ENCODE measurements at regions not wholly inside any gene's neighbourhood (a gene's known extent, or its start where the extent isn't known, plus 50 kb on each side); places are given as distances from the start of the nearest gene placed in this dataset.

DNA sequence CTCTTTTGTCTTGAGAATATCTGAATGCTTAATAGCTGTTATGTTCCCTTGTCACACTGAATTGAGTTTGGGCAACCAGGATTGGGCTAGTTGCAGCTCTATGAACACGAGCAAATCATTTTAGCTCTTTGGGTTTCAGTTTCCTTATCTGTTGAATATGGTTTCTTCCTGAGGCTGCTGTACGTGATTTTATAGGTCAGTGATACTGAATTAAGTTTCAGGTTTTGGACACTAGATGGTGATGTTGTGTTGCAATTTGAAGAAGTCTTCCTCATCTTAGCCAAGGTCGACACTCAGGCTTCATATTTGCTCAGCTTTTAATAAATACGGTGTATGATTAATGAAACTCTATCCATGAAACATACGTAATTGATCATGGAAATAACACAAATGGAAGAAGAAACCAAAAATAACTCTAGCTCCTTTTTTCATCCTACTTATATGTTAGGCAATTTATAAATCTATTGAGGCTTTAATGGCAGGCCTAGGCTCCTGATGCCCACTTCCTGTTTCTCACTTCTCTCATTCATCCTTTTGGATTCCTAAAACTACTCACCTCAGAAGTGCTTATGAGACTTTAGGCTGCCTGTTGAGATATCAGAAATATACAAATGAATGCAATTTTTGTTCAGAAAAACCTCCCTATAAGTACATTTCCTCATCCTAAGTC is 354.1 kb upstream of the MAP3K7 start:
- ChIA-PET CTCF (interaction anchor here (1.1 to 1.8 kb wide), 3 partner anchors 10 to 149 kb away, joined by 3 to 6 read pairs (median 5); no protein-coding TSS in a partner anchor), POLR2A (no interaction called here)
- Mint-ChIP-seq H3K36me3 (ENCODE audit: low read depth) (no peaks in the 10 kb centered on the region), H3K27me3 (no peaks in the 10 kb centered on the region), H3K4me3 (no peak overlapping the region), H3K27ac (peak overlapping the region; percentile 43), H3K4me1 (peaks cover 8% of the 10 kb centered on the region), H3K9me3 (no peaks in the 10 kb centered on the region)
- DNase-seq = peak; percentile 31

GRCh38 chr6:90939906-90940305 is 353.0 kb upstream of the MAP3K7 start:
- DNase-seq = no peak
- ChIA-PET POLR2A (no interaction called here), CTCF (interaction anchor here (1.1 kb wide), 2 partner anchors 11 to 150 kb away, joined by 3 to 5 read pairs; no protein-coding TSS in a partner anchor)
- H3K4me1 Mint-ChIP-seq = peaks cover 8% of the 10 kb centered on the region
- no peaks in the 10 kb centered on the region for H3K36me3 Mint-ChIP-seq (ENCODE audit: low read depth)
- peaks cover under 1% of the 10 kb centered on the region for H3K27me3 Mint-ChIP-seq
- no peak overlapping the region for H3K27ac Mint-ChIP-seq
- H3K4me3 Mint-ChIP-seq = no peak overlapping the region
- H3K9me3 Mint-ChIP-seq = no peaks in the 10 kb centered on the region

DNA sequence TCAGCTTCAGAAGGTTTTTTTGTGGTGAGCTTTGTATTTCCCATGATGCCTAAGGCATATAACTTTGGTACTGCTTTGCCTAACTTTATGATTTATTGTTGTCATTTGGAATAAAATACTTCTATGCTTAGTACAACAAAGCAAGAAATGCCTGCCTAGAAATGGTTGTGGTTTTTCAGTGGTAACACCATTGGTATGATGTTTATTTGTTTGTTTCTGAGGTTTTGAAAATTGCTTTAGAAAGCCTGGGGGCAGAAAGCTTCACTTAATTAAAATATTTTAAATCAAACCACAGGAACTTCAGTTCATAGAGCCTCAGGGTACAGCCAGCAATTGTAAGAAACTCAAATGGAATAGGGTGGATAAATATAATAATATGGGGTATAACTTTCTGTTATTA is 351.2 kb upstream of the MAP3K7 start:
- peaks cover 5% of the 10 kb centered on the region for H3K27me3 Mint-ChIP-seq
- H3K4me3 Mint-ChIP-seq = no peak overlapping the region
- H3K4me1 Mint-ChIP-seq = peaks cover 8% of the 10 kb centered on the region
- CTCF ChIA-PET = interaction anchor here (1.3 kb wide), 1 partner anchor 11 kb away, joined by 3 read pairs; no protein-coding TSS in a partner anchor
- POLR2A ChIA-PET = no interaction called here
- H3K27ac Mint-ChIP-seq = no peak overlapping the region
- H3K9me3 Mint-ChIP-seq = no peaks in the 10 kb centered on the region
- DNase-seq = no peak
- H3K36me3 Mint-ChIP-seq (ENCODE audit: low read depth) = no peaks in the 10 kb centered on the region

GRCh38 chr6:90936286-90936685 is 349.4 kb upstream of the MAP3K7 start:
- no peaks in the 10 kb centered on the region for H3K9me3 Mint-ChIP-seq
- ChIA-PET CTCF (no interaction called here), POLR2A (no interaction called here)
- no peaks in the 10 kb centered on the region for H3K36me3 Mint-ChIP-seq (ENCODE audit: low read depth)
- H3K27ac Mint-ChIP-seq = no peak overlapping the region
- peaks cover 13% of the 10 kb centered on the region for H3K27me3 Mint-ChIP-seq
- no peak overlapping the region for H3K4me3 Mint-ChIP-seq
- H3K4me1 Mint-ChIP-seq = peaks cover 8% of the 10 kb centered on the region
- no peak for DNase-seq

DNA sequence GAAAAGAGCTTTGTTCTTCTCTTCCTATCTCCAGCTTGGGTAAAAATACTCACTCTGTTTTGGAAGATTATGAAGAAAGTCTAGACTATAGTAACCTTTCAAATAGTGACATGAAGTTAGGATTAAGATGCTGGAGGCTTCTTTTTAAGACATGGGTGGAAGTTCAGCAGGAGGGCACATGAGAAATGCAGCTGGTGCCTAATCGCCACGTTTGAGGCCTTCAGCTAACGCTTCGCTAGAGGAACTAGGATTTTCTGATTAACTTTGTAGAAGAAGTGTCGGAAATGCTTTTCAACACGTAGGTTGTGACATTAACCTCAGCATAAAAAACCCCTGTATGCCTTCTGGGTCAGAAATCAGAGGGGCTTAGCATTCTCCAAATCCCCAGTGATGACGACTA is 348.1 kb upstream of the MAP3K7 start:
- CTCF ChIA-PET = no interaction called here

DNA sequence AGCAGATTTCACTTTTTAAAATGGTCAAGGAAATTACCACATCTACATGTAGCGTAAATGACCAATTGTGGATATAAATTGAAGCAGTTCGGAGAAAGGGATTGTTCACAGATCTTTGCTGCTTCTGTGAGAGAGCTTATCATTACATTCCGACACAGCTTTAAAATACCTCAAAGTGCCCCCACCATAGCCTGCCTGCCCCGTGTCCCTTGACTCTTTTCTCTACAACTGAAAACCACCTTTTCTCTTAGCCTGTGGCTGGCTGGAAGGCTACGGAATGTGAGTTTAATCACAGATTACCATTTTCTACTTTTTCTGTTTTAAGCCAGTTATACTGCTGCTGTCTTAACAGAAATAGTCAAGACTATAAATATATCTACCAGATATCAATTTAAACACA is 347.2 kb upstream of the MAP3K7 start:
- DNase-seq = no peak
- H3K4me3 Mint-ChIP-seq = no peak overlapping the region
- no peak overlapping the region for H3K27ac Mint-ChIP-seq
- ChIA-PET POLR2A (no interaction called here), CTCF (no interaction called here)
- no peaks in the 10 kb centered on the region for H3K4me1 Mint-ChIP-seq
- H3K27me3 Mint-ChIP-seq = peaks cover 23% of the 10 kb centered on the region
- H3K9me3 Mint-ChIP-seq = no peaks in the 10 kb centered on the region
- H3K36me3 Mint-ChIP-seq (ENCODE audit: low read depth) = no peaks in the 10 kb centered on the region

More for the DNA sequence above, 348.1 kb upstream of the MAP3K7 start:
- H3K27ac Mint-ChIP-seq = no peak overlapping the region
- no peak for DNase-seq
- no peaks in the 10 kb centered on the region for H3K4me1 Mint-ChIP-seq
- H3K4me3 Mint-ChIP-seq = no peak overlapping the region
- H3K9me3 Mint-ChIP-seq = no peaks in the 10 kb centered on the region
- no peaks in the 10 kb centered on the region for H3K36me3 Mint-ChIP-seq (ENCODE audit: low read depth)
- POLR2A ChIA-PET = no interaction called here
- peaks cover 17% of the 10 kb centered on the region for H3K27me3 Mint-ChIP-seq

GRCh38 chr6:90932351-90932750 is 345.5 kb upstream of the MAP3K7 start:
- ChIA-PET CTCF (no interaction called here), POLR2A (no interaction called here)

DNA sequence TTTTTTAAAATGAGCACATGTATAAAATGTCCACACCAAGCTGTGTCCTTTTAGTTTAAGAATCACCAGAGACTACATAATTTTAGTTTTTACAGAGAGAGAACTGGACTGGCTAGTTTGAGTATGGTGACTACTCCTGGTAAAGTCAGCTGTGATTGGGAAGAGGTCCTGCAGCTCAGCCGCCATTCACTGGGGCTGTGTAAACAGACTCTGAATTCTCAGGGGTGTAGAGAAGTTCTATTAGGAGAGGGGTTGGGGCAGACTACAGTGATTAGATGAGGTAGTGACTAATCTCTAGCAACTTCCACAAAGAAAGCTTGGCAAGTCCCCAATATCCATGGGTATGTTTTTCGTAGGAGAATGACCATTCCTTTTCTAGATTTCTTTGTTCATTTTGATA is 341.2 kb upstream of the MAP3K7 start:
- DNase-seq = no peak
- no peak overlapping the region for H3K4me3 Mint-ChIP-seq
- H3K27me3 Mint-ChIP-seq = peaks cover 36% of the 10 kb centered on the region
- CTCF ChIA-PET = interaction anchor here (1.7 kb wide), 1 partner anchor 13 kb away, joined by 6 read pairs; no protein-coding TSS in a partner anchor
- no peaks in the 10 kb centered on the region for H3K9me3 Mint-ChIP-seq
- H3K36me3 Mint-ChIP-seq (ENCODE audit: low read depth) = no peaks in the 10 kb centered on the region
- H3K27ac Mint-ChIP-seq = no peak overlapping the region
- H3K4me1 Mint-ChIP-seq = no peaks in the 10 kb centered on the region
- POLR2A ChIA-PET = no interaction called here

More at GRCh38 chr6:90932351-90932750, 345.5 kb upstream of the MAP3K7 start:
- H3K4me3 Mint-ChIP-seq = no peak overlapping the region
- H3K9me3 Mint-ChIP-seq = no peaks in the 10 kb centered on the region
- H3K4me1 Mint-ChIP-seq = no peaks in the 10 kb centered on the region
- peaks cover 29% of the 10 kb centered on the region for H3K27me3 Mint-ChIP-seq
- no peak overlapping the region for H3K27ac Mint-ChIP-seq
- DNase-seq = no peak
- no peaks in the 10 kb centered on the region for H3K36me3 Mint-ChIP-seq (ENCODE audit: low read depth)

DNA sequence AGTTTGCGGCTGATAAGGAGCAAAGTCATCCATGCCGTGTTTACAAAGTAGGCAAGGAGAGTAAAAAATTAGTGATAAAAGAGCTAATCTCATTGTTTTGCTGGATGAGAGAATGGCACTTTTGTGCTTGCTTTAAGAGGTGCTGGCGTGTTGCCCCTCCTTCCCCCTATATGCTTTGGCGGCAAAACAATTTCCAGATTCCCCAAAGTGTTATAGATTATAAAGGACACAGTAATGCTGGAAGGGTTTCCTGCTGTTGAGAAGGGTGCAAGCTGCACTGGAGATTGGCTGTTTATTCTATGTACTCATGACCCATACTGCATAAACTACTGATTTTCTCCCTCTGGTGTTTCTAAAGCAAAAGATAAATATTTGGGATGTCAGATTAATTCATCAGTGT is 338.9 kb upstream of the MAP3K7 start:
- ChIA-PET POLR2A (no interaction called here), CTCF (no interaction called here)
- no peak for DNase-seq
- H3K27me3 Mint-ChIP-seq = peaks cover 34% of the 10 kb centered on the region
- H3K9me3 Mint-ChIP-seq = no peaks in the 10 kb centered on the region
- no peak overlapping the region for H3K4me3 Mint-ChIP-seq
- H3K27ac Mint-ChIP-seq = no peak overlapping the region
- H3K36me3 Mint-ChIP-seq (ENCODE audit: low read depth) = no peaks in the 10 kb centered on the region
- H3K4me1 Mint-ChIP-seq = no peaks in the 10 kb centered on the region

DNA sequence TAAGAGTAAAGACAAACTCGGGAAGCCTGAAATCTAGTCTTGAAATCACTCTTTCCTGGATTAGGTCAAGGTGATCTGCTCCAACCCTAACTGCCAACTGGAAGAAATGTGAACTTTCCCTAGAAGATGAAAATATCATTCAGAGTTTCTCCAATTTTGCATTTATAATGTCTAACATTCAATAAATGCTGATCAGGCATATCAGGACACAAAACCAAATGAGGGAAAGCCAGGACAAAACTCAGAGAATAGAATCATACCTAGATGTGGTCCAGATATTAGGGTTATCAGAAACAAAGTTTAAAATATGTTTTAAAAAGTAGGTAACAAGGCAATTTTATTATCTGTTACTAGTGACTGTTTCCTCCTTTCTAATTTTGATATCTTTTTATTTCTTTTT is 335.5 kb upstream of the MAP3K7 start:
- no peak for DNase-seq
- Mint-ChIP-seq H3K4me1 (no peaks in the 10 kb centered on the region), H3K36me3 (ENCODE audit: low read depth) (no peaks in the 10 kb centered on the region), H3K4me3 (no peak overlapping the region), H3K27me3 (peaks cover 34% of the 10 kb centered on the region), H3K9me3 (no peaks in the 10 kb centered on the region), H3K27ac (no peak overlapping the region)
- POLR2A ChIA-PET = no interaction called here
- CTCF ChIA-PET = no interaction called here

DNA sequence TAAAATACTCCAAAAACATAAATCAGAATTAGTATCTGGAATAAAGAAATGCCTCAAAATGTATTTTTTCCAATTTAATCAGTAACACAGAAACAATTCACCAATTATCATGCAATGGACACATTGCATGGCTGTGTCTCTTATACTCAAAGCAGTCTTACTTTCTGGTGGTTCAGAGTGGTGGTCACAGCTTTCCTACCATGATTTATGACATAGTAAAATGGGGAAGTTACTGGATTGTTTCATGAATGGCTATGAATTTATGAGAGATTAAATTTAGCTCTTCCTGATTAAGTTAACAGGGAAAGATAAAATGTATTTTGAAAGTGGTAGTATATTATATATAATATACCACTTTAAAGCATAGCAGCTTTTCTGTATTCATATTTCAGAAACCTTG is 331.5 kb upstream of the MAP3K7 start:
- CTCF ChIA-PET = no interaction called here
- no peak for DNase-seq
- Mint-ChIP-seq H3K36me3 (ENCODE audit: low read depth) (no peaks in the 10 kb centered on the region), H3K4me3 (no peak overlapping the region), H3K27ac (no peak overlapping the region), H3K9me3 (peaks cover 3% of the 10 kb centered on the region), H3K4me1 (no peaks in the 10 kb centered on the region), H3K27me3 (peaks cover 22% of the 10 kb centered on the region)
- POLR2A ChIA-PET = no interaction called here

- CTCF ChIA-PET = no interaction called here
- POLR2A ChIA-PET = no interaction called here
- Mint-ChIP-seq H3K4me3 (no peak overlapping the region), H3K27ac (no peak overlapping the region), H3K4me1 (no peaks in the 10 kb centered on the region), H3K9me3 (peaks cover 3% of the 10 kb centered on the region), H3K27me3 (peaks cover 21% of the 10 kb centered on the region), H3K36me3 (ENCODE audit: low read depth) (no peaks in the 10 kb centered on the region)
- DNase-seq = no peak
Observed at GRCh38 chr6:90917376-90917775, 330.5 kb upstream of the MAP3K7 start.

GRCh38 chr6:90916968-90917367 is 330.1 kb upstream of the MAP3K7 start:
- DNase-seq = no peak
- H3K9me3 Mint-ChIP-seq = peaks cover 3% of the 10 kb centered on the region
- H3K4me3 Mint-ChIP-seq = no peak overlapping the region
- H3K27ac Mint-ChIP-seq = no peak overlapping the region
- ChIA-PET POLR2A (no interaction called here), CTCF (no interaction called here)
- H3K4me1 Mint-ChIP-seq = no peaks in the 10 kb centered on the region
- H3K27me3 Mint-ChIP-seq = peaks cover 18% of the 10 kb centered on the region
- no peaks in the 10 kb centered on the region for H3K36me3 Mint-ChIP-seq (ENCODE audit: low read depth)

DNA sequence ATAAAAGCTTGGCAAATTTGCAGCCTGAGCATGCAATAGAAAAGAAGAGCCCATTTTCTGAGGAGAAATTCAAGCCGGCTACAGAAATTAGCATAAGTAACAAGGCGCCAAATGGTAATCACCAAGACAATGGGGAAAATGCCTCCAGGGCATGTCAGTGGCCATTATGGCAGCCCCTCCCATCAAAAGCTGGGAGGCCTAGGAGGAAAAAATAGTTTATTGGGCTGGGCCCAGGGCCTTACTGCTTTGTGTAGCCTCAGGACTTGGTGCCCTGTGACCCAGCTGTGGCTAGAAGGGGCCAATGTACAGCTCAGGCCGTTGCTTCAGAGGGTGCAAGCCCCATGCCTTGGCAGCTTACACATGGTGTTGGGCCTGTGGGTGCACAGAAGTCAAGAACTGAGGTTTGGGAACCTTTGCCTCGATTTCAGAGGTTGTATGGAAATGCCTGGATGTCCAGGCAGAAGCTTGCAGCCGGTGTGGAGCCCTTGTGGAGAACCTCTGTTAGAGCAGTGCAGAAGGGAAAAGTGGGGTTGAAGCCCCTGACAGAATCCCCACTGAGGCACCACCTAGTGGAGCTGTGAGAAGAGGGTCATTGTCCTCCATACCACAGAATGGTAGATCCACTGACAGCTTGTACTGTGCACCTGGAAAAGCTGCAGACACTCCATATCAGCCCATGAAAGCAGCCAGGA is 328.5 kb upstream of the MAP3K7 start:
- Mint-ChIP-seq H3K36me3 (ENCODE audit: low read depth) (no peaks in the 10 kb centered on the region), H3K4me1 (no peaks in the 10 kb centered on the region), H3K27me3 (peaks cover 14% of the 10 kb centered on the region), H3K9me3 (peaks cover 3% of the 10 kb centered on the region), H3K4me3 (no peak overlapping the region), H3K27ac (no peak overlapping the region)
- POLR2A ChIA-PET = no interaction called here
- CTCF ChIA-PET = no interaction called here
- DNase-seq = no peak
